H9 (cell line): ENCODE measurements at regions not wholly inside any gene's neighbourhood (a gene's known extent, or its start where the extent isn't known, plus 50 kb on each side); places are given as distances from the start of the nearest gene placed in this dataset.

ENCODE experiments used
- DNase-seq: peaks from one replicate; pipeline ENCODE4 v3.0.0-alpha.2; 2017
- H2AFZ ChIP-seq: one replicate; pipeline ENCODE4 v1.6.1; 2013; ENCODE audit warnings: mild to moderate bottlenecking, low read length, control low read depth, moderate library complexity
- H2AK5ac ChIP-seq: 2 replicates; pipeline ENCODE4 v1.6.1; 2013; ENCODE audit warnings: low read length, control low read depth, mixed read lengths; ENCODE audit not compliant: insufficient read length
- H2BK120ac ChIP-seq: one replicate; pipeline ENCODE4 v1.6.1; 2013; ENCODE audit warnings: low read depth, mild to moderate bottlenecking, low read length, control low read depth, inconsistent platforms; ENCODE audit not compliant: poor library complexity, severe bottlenecking
- H2BK12ac ChIP-seq: 2 replicates; pipeline ENCODE4 v1.6.1; 2013; ENCODE audit warnings: low read length, control low read depth, mixed read lengths, low read depth; ENCODE audit not compliant: insufficient read length
- H2BK15ac ChIP-seq: 2 replicates; pipeline ENCODE4 v1.6.1; 2013; ENCODE audit warnings: low read depth, low read length, control low read depth
- H2BK20ac ChIP-seq: one replicate; pipeline ENCODE4 v1.6.1; 2013; ENCODE audit warnings: low read depth, mild to moderate bottlenecking, low read length, control low read depth, inconsistent platforms; ENCODE audit not compliant: poor library complexity, severe bottlenecking
- H2BK5ac ChIP-seq: 2 replicates; pipeline ENCODE4 v1.6.1; 2013; ENCODE audit warnings: low read length, control low read depth, mixed read lengths; ENCODE audit not compliant: insufficient read length
- H3K14ac ChIP-seq: 2 replicates; pipeline ENCODE4 v1.6.1; 2013; ENCODE audit warnings: low read length, control low read depth; ENCODE audit not compliant: insufficient read depth
- H3K18ac ChIP-seq: 2 replicates; pipeline ENCODE4 v1.6.1; 2013; ENCODE audit warnings: low read depth, mild to moderate bottlenecking, mixed read lengths, low read length, control low read depth; ENCODE audit not compliant: insufficient read length
- H3K23ac ChIP-seq: 2 replicates; pipeline ENCODE4 v1.6.1; 2013; ENCODE audit warnings: low read length, control low read depth, mixed read lengths, low read depth; ENCODE audit not compliant: insufficient read length
- H3K23me2 ChIP-seq: 2 replicates; pipeline ENCODE4 v1.6.1; 2013; ENCODE audit warnings: low read depth, mild to moderate bottlenecking, mixed read lengths, low read length, control low read depth; ENCODE audit not compliant: insufficient read length, poor library complexity, severe bottlenecking
- H3K27ac ChIP-seq: 2 replicates; pipeline ENCODE4 v1.5.1; 2013; ENCODE audit warnings: low read length, control low read depth, mixed read lengths, low read depth; ENCODE audit not compliant: insufficient read length
- H3K27me3 ChIP-seq: 2 replicates; pipeline ENCODE4 v1.6.1; 2013; ENCODE audit warnings: low read length, control low read depth, inconsistent platforms; ENCODE audit not compliant: insufficient read depth
- H3K4ac ChIP-seq: 2 replicates; pipeline ENCODE4 v1.6.1; 2013; ENCODE audit warnings: low read depth, mild to moderate bottlenecking, control low read depth, inconsistent platforms, low read length, moderate library complexity
- H3K4me1 ChIP-seq: 2 replicates; pipeline ENCODE4 v1.6.1; 2013; ENCODE audit warnings: low read length, control low read depth, inconsistent platforms; ENCODE audit not compliant: insufficient read depth
- H3K4me2 ChIP-seq: 2 replicates; pipeline ENCODE4 v1.6.1; 2013; ENCODE audit warnings: low read length, control low read depth, mixed read lengths; ENCODE audit not compliant: insufficient read length, insufficient read depth
- H3K56ac ChIP-seq: 2 replicates; pipeline ENCODE4 v1.6.1; 2013; ENCODE audit warnings: low read depth, mild to moderate bottlenecking, mixed read lengths, low read length, control low read depth; ENCODE audit not compliant: insufficient read length
- H3K79me1 ChIP-seq: 2 replicates; pipeline ENCODE4 v1.6.1; 2013; ENCODE audit warnings: low read depth, mild to moderate bottlenecking, moderate library complexity, low read length, control low read depth, inconsistent platforms; ENCODE audit not compliant: insufficient read depth, poor library complexity, severe bottlenecking
- H3K79me2 ChIP-seq: 2 replicates; pipeline ENCODE4 v1.6.1; 2013; ENCODE audit warnings: low read length, control low read depth, inconsistent platforms; ENCODE audit not compliant: insufficient read depth
- H3K9ac ChIP-seq: 2 replicates; pipeline ENCODE4 v1.6.1; 2013; ENCODE audit warnings: low read length, control low read depth, mixed read lengths; ENCODE audit not compliant: insufficient read length; ENCODE audit errors: extremely low read depth
- H3K9me3 ChIP-seq: one replicate; pipeline ENCODE4 v1.6.1; 2013; ENCODE audit warnings: low read depth, low read length, inconsistent platforms; ENCODE audit not compliant: control insufficient read depth
- H3T11ph ChIP-seq: one replicate; pipeline ENCODE4 v1.6.1; 2013; ENCODE audit warnings: mild to moderate bottlenecking, low read length, control low read depth, inconsistent platforms
- H4K20me1 ChIP-seq: one replicate; pipeline ENCODE4 v1.6.1; 2013; ENCODE audit not compliant: control insufficient read depth, insufficient read length, insufficient read depth
- H4K5ac ChIP-seq: 2 replicates; pipeline ENCODE4 v1.6.1; 2013; ENCODE audit warnings: low read depth, mild to moderate bottlenecking, mixed read lengths, low read length, control low read depth; ENCODE audit not compliant: insufficient read length
- H4K8ac ChIP-seq: replicated peaks from 2 replicates; pipeline ENCODE4 v1.6.1; 2013; ENCODE audit warnings: low read length, control low read depth, mixed read lengths, low read depth; ENCODE audit not compliant: insufficient read length
- H4K91ac ChIP-seq: 2 replicates; pipeline ENCODE4 v1.6.1; 2013; ENCODE audit warnings: low read depth, mild to moderate bottlenecking, moderate library complexity, mixed read lengths, low read length, control low read depth; ENCODE audit not compliant: insufficient read length
- H3K27ac Mint-ChIP-seq, 3 experiments: 2 replicates in 2 of 3; 3 replicates in 1 of 3; pipeline ENCODE4 v1.8.0; 2020 to 2021; ENCODE audit warnings: mixed read lengths in 3 of 3, mild to moderate bottlenecking in 1 of 3, moderate library complexity in 1 of 3
- H3K27me3 Mint-ChIP-seq: 2 replicates; pipeline ENCODE4 v1.8.0; 2021; ENCODE audit warnings: low read depth, mild to moderate bottlenecking, moderate library complexity, mixed read lengths
- H3K36me3 Mint-ChIP-seq, 3 experiments: 2 replicates in 2 of 3; 3 replicates in 1 of 3; pipeline ENCODE4 v1.8.0; 2020 to 2021; ENCODE audit warnings: low read depth in 3 of 3, mixed read lengths in 3 of 3; ENCODE audit not compliant: insufficient read depth in 1 of 3
- H3K4me1 Mint-ChIP-seq, 2 experiments: 2 replicates each; pipeline ENCODE4 v1.8.0; 2020; ENCODE audit warnings: mixed read lengths in 2 of 2
- H3K4me3 Mint-ChIP-seq, 2 experiments: 2 replicates in 1 of 2; 3 replicates in 1 of 2; pipeline ENCODE4 v1.8.0; 2020 to 2021; ENCODE audit warnings: mild to moderate bottlenecking in 2 of 2, mixed read lengths in 2 of 2, moderate library complexity in 1 of 2
- H3K9me3 Mint-ChIP-seq, 2 experiments: 2 replicates in 1 of 2; 3 replicates in 1 of 2; pipeline ENCODE4 v1.8.0; 2020; ENCODE audit warnings: mild to moderate bottlenecking in 2 of 2, mixed read lengths in 2 of 2, moderate library complexity in 1 of 2
- WGBS: extraction: QIAGEN DNeasy Blood & Tissue Kit; methylation state at CpG from one replicate; pipeline ENCODE4 v1.1.7; 2013; ENCODE audit warnings: missing lambda C conversion rate, low lambda C conversion rate, mixed read lengths; ENCODE audit not compliant: insufficient read length; ENCODE audit errors: extremely low coverage; 5-methylcytosine and 5-hydroxymethylcytosine counted together
- TF ChIP-seq, protein P1 (sequence below): fragments of 200-600 bp; sonication (generic); conservative IDR thresholded peaks from 3 replicates; pipeline ENCODE4 v1.8.0; 2021; ENCODE audit warnings: antibody characterized with exemption, mild to moderate bottlenecking

DNA sequence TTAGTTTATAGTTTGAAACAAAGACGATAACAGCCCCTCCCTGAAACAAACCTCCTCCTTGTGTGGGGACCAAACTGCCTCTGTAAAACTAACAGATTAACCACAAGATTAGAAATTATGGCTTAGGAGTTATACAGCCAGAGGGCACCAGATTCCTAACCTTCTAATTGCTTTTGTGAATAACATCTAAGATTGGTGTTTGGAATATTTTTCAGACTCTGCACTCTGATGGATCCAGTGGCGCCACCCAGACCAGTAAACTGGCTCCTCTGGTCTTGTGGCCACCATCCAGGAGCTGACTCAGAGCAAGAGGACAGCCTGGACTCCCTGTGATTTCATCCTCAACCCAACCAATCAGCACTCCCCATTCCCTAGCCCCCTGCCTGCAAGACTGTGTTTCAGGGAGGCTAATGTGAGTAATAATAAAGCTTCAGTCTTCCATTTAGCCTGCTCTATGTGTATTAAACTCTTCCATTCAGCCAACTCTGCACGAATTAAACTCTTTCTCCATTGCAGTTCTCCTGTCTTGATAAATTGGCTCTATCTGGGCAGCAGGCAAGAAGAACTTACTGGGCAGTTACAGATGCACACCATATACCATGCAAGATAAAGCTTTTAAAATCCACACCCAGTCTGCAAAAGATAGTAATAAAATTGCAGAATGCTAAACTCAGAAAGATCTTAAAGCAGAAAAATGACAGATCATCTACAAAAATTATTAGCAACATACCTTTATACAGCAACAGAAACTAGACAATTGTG is 58.5 kb upstream of the SLC22A16 start:
- Histone ChIP-seq H3K4ac (no peak overlapping the region), H2BK12ac (no peak overlapping the region), H3K18ac (no peak overlapping the region), H3K27me3 (no peaks in the 10 kb centered on the region), H4K91ac (no peak overlapping the region), H4K5ac (no peak overlapping the region), H2BK5ac (no peak overlapping the region), H3K4me2 (no peak overlapping the region), H3K14ac (no peak overlapping the region), H3K9me3 (no peaks in the 10 kb centered on the region), H3K9ac (no peak overlapping the region), H3K79me1 (no peaks in the 10 kb centered on the region), H2BK15ac (no peak overlapping the region), H3K56ac (no peak overlapping the region), H3T11ph (no peak overlapping the region), H2AFZ (no peak overlapping the region), H3K23me2 (no peaks in the 10 kb centered on the region), H2BK20ac (no peak overlapping the region), H2AK5ac (no peak overlapping the region), H3K79me2 (no peaks in the 10 kb centered on the region), H2BK120ac (no peak overlapping the region), H4K8ac (no peak overlapping the region), H3K23ac (no peak overlapping the region), H4K20me1 (no peaks in the 10 kb centered on the region), H3K27ac (no peak overlapping the region), H3K4me1 (no peaks in the 10 kb centered on the region)
- no peaks in the 10 kb centered on the region for H3K27me3 Mint-ChIP-seq
- WGBS, result no CpG with 5 or more reads among the region's 3 CpGs
- TF ChIP-seq, protein P1, sequence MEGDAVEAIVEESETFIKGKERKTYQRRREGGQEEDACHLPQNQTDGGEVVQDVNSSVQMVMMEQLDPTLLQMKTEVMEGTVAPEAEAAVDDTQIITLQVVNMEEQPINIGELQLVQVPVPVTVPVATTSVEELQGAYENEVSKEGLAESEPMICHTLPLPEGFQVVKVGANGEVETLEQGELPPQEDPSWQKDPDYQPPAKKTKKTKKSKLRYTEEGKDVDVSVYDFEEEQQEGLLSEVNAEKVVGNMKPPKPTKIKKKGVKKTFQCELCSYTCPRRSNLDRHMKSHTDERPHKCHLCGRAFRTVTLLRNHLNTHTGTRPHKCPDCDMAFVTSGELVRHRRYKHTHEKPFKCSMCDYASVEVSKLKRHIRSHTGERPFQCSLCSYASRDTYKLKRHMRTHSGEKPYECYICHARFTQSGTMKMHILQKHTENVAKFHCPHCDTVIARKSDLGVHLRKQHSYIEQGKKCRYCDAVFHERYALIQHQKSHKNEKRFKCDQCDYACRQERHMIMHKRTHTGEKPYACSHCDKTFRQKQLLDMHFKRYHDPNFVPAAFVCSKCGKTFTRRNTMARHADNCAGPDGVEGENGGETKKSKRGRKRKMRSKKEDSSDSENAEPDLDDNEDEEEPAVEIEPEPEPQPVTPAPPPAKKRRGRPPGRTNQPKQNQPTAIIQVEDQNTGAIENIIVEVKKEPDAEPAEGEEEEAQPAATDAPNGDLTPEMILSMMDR, result no peak
- H3K9me3 Mint-ChIP-seq, result peaks cover 24 to 25% of the 10 kb centered on the region in 2 experiments
- H3K4me1 Mint-ChIP-seq, result peaks cover 0 to 5% of the 10 kb centered on the region in 2 experiments; a peak in 2 of 4 replicates
- no peak for DNase-seq
- peaks cover 2 to 20% (median 2%) of the 10 kb centered on the region in 3 experiments; a peak in 5 of 7 replicates for H3K36me3 Mint-ChIP-seq
- no peak overlapping the region for H3K27ac Mint-ChIP-seq
- H3K4me3 Mint-ChIP-seq, result no peak overlapping the region
